Activated effector memory CD4-positive, alpha-beta T cell treated with Interleukin-2 at 50 U/mL for 16 hours (primary cell): ENCODE measurements at regions not wholly inside any gene's neighbourhood (a gene's known extent, or its start where the extent isn't known, plus 50 kb on each side); places are given as distances from the start of the nearest gene placed in this dataset.

Experiments
- DNase-seq: peaks from one replicate; pipeline ENCODE4 v3.0.0-alpha.2; 2020

GRCh38 chr20:52921340-52921739 lies 50.8 kb upstream of the TSHZ2 start:
- DNase-seq, result no peak

GRCh38 chr20:52918311-52918710 lies 53.8 kb upstream of the TSHZ2 start:
- DNase-seq, result no peak

- no peak for DNase-seq
These were observed 56.6 kb upstream of the TSHZ2 start for GRCh38 chr20:52915564-52915963.

DNA sequence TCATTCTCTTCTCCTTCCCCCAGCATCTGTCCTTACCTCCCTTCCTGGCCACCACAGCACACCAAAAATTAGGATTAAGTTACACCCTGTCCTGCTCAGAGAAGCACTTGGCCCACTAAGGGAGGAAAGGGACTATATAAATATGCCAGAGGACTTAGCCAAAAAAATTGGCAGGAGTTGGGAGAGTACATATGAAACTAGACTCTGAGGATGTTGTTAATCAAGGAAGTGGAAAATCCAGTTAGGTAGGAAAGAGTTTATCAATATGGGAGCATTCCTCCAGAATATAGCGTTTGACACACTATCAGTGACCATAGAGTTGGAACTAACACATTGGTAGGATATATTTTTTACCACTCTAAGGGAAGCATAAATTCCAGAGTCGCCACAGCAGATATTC lies 57.3 kb upstream of the TSHZ2 start:
- no peak for DNase-seq

- no peak for DNase-seq
These were observed 58.3 kb upstream of the TSHZ2 start for GRCh38 chr20:52913650-52914387.

DNA sequence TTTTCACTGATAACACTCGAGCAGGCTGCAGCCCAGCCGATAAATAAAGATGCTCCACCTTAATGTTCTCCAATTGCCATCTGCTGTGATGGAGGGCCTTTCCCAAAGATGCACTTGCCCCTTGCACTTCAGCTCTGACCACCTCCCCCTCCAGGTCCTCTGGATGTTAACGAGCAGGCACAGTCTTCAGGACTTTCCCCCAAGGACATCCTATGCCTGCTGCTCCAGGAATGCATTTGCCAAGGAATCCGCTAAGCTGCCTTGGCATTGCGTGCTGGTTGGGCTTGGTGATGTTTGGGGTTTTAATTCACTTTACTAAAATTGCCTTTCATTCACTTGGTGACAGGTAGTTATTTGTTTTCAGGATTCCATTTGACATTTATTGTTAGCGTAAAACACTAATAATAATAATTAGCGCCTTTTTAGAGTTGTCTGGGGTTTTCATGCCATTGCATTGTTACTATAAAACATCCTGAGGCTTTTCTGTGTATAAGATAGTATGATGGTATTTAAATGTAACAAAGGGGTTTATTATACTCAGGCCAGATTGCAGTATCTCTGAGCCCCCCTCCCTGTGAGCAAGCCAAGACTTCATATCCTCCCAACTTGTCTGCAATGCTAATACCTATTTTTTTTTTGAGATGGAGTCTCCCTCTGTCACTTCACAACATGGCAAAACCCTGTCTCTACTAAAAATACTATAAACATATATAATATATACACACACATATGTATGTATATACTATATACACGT lies 66.7 kb upstream of the TSHZ2 start:
- DNase-seq, result no peak

- DNase-seq, result no peak
These were observed 67.3 kb upstream of the TSHZ2 start for GRCh38 chr20:52904837-52905236.

DNA sequence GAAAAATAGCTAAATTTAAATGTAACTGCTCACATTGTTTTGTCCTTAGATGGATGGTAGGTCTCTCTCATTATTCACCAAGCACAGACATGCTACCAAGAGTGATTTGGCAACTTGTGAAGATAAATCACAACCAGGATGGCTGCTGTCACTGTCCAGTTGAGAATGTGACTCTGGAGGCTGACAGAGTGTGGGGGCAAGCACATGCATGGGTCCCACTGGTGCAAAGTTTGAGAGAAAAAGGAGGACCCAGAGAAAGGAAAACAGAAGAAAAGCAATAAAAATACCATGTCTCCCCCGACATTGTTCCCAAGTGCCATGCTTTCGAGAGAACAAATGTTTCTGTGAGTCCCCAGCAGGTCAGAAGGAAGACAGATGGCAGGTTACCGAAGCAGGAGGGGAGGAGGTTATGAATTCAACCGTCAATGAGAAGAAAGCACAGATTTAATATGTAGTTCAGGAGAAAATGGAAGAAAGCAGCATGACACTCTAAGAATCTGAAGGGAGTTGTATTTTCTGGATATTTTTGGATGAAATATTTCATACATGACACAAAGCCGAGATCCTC lies 73.0 kb upstream of the TSHZ2 start:
- DNase-seq, result no peak

GRCh38 chr20:52896348-52896747 lies 75.8 kb upstream of the TSHZ2 start:
- DNase-seq, result no peak

DNA sequence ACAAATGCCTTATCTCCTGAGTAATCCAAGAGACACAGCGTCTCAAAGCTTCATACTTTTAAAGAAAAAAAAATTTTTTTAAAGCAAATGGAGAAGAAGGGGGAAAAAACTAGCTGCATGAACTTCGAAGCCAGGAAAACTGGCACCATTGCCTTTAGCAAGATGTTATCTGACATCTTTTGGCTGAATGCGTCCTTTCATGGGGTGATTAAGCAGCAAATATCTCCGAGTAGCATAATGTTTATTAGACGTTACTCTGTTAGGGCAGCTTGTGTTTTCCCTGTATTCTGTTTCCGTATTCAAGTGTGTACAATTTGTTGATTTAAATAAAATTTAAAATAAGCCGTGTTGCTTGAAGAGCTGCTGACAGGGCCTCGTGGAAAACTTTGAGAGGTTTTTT lies 76.5 kb upstream of the TSHZ2 start:
- no peak for DNase-seq

DNA sequence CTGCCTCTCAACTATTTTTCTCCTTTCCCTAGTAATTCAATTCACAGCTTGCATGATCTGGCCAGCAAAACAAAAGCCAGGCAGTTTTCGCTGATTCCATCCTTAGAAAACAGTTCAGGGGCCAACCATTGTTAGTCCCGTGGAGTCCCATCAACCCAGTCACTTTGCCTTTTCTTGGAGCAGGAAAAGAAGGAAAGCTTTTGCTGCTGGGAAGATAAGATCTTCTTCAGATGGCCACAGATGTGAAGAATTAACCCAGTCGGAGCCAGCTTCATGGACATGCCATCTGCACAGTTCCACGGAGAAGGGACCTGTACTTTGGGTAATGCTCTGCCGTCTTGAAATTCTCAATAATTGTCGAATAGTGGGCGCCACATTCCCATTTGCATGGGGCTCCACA lies 76.9 kb upstream of the TSHZ2 start:
- DNase-seq, result no peak

DNA sequence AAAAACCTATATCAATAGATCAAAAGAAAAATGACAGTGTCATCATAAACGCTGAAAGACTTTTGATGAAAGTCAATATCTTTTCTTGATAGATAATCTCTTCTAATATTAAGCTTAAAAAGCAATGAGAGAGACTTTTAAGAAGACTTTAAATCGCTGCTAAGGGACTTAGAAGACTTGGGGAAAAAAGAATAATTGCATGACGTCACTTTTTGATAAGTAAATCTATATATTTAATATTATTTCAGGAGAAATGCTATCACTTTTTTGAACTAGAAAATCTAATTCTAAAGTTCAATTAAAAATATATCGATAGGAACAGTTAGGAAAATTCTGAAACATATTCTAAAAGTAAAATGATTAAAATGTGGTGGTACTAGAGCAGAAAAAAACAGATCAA lies 78.7 kb upstream of the TSHZ2 start:
- no peak for DNase-seq

DNA sequence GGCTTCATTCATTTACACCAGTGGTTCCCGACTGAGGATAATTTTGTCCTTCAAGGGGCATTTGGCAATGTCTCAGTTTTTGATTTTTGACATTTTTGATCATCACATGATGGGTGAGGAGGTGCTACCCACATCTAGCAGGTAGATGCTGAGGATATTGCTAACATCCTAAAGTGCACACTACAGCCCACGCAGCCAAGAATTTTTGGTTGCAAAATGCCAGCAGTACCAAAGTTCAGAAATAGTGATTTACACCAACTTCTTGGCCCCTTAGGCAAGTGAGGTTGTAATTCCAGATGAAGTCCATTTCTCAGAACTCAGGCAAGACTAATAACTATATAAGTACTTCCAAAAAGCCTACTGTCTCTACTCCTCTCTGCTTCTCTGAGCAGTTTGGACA lies 80.1 kb upstream of the TSHZ2 start:
- DNase-seq, result no peak

GRCh38 chr20:52890130-52890529 lies 82.0 kb upstream of the TSHZ2 start:
- no peak for DNase-seq

- no peak for DNase-seq
These were observed 82.9 kb upstream of the TSHZ2 start for GRCh38 chr20:52889225-52889624.

DNA sequence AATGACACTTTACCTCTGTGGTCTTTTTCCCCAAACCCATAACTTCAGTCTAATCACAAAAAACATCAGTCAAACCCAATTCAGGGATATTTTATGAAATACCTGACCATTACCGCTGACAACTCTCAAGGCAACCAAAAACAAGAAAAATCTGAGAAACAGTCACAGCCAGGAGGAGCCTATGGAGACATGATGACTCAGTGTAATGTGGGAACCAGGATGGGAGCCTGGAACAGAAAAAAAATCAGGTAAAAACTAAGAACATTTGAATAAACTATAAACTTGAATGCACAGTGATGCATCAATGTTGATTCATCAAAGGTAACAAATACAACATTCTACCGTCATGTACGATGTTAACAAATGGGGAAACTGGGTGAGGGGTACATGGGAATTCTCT lies 84.1 kb upstream of the TSHZ2 start:
- DNase-seq, result no peak

DNA sequence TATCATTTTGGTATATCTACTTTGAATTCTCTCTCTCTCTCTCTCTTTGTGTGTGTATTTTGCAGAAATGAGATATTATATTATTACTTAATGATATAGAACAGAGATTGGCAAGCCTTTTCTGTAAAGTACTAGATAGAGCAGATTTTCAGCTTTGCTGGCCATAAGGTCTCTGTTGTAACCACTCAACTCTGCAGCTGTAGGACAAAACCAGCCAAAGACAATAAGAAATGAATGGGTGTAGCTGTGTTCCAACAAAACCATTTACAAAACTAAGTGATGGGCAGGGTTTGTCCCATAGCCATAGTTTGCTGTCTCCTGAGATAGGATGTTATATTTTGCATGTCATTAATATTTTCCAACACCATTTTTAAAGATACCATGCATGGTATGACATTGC lies 91.2 kb upstream of the TSHZ2 start:
- DNase-seq, result no peak

- DNase-seq, result no peak
These were observed 91.9 kb upstream of the TSHZ2 start for GRCh38 chr20:52880259-52880658.

GRCh38 chr20:52874241-52874640 lies 97.9 kb upstream of the TSHZ2 start:
- DNase-seq, result no peak

GRCh38 chr20:52869698-52870501 lies 102.3 kb upstream of the TSHZ2 start:
- no peak for DNase-seq

- DNase-seq, result no peak
These were observed 102.9 kb upstream of the TSHZ2 start for GRCh38 chr20:52869276-52869675.

DNA sequence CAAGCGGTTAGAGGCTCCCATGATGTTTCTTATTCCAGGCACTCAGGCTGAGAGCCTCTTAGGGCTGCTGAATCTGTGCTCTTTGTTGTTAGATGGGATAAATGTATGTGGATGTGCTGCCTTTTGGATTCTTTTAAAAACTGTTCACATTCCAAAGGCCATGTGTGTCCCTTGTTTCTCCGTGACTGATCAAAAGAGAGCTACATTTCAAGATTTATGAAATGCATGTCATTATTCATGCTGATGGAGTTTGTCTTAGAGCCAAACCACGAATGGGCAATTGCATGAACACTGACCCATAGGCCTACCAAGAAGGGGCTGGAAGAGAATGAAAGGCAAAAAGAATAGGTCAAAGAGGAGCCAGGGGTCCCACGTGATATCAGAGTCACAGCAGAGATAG lies 104.9 kb upstream of the TSHZ2 start:
- no peak for DNase-seq

GRCh38 chr20:52864916-52865605 lies 107.1 kb upstream of the TSHZ2 start:
- no peak for DNase-seq
